GM19239 (cell line): ENCODE measurements at regions not wholly inside any gene's neighbourhood (a gene's known extent, or its start where the extent isn't known, plus 50 kb on each side); places are given as distances from the start of the nearest gene placed in this dataset.
"Not testable (repeated sequence)": the region's sequence is repeated elsewhere in the genome, so short reads cannot be mapped to it uniquely, and the experiment has no call there.

Experiments
- DNase-seq: peaks from one replicate; pipeline ENCODE4 v3.0.0; 2011; ENCODE audit warnings: low spot score; ENCODE audit not compliant: insufficient read length
- FAIRE-seq: peaks from 2 replicates; lab custom pipeline; 2011; peaks lifted over from hg19 to GRCh38; lab: Jason Lieb, UNC

GRCh38 chr2:87540242-87540641 lies 207.6 kb upstream of the PLGLB2 start:
- DNase-seq, FAIRE-seq: not testable (repeated sequence)

GRCh38 chr2:87542599-87543174 lies 205.2 kb upstream of the PLGLB2 start:
- not testable (repeated sequence) for DNase-seq, FAIRE-seq

GRCh38 chr2:87543797-87544196 lies 204.1 kb upstream of the PLGLB2 start:
- not testable (repeated sequence) for DNase-seq, FAIRE-seq

GRCh38 chr2:87547106-87547505 lies 200.8 kb upstream of the PLGLB2 start:
- FAIRE-seq, DNase-seq: not testable (repeated sequence)

- FAIRE-seq, DNase-seq: not testable (repeated sequence)
These were observed 199.9 kb upstream of the PLGLB2 start for GRCh38 chr2:87547966-87548365.

GRCh38 chr2:87548681-87549536 lies 199.0 kb upstream of the PLGLB2 start:
- FAIRE-seq, DNase-seq: not testable (repeated sequence)

- not testable (repeated sequence) for DNase-seq, FAIRE-seq
These were observed 198.2 kb upstream of the PLGLB2 start for GRCh38 chr2:87549561-87550202.

- not testable (repeated sequence) for FAIRE-seq, DNase-seq
These were observed 193.2 kb upstream of the PLGLB2 start for GRCh38 chr2:87554678-87555077.

GRCh38 chr2:87555082-87555481 lies 192.8 kb upstream of the PLGLB2 start:
- not testable (repeated sequence) for FAIRE-seq, DNase-seq

GRCh38 chr2:87559001-87559400 lies 188.9 kb upstream of the PLGLB2 start:
- DNase-seq, FAIRE-seq: not testable (repeated sequence)

GRCh38 chr2:87559735-87560134 lies 188.2 kb upstream of the PLGLB2 start:
- not testable (repeated sequence) for FAIRE-seq, DNase-seq

- not testable (repeated sequence) for DNase-seq, FAIRE-seq
These were observed 182.8 kb upstream of the PLGLB2 start for GRCh38 chr2:87565116-87565515.

GRCh38 chr2:87566531-87566930 lies 181.4 kb upstream of the PLGLB2 start:
- FAIRE-seq = not testable (repeated sequence)

GRCh38 chr2:87567093-87567492 lies 180.8 kb upstream of the PLGLB2 start:
- not testable (repeated sequence) for FAIRE-seq, DNase-seq

More at GRCh38 chr2:87566531-87566930, 181.4 kb upstream of the PLGLB2 start:
- not testable (repeated sequence) for DNase-seq

- FAIRE-seq = not testable (repeated sequence)
These were observed 180.0 kb upstream of the PLGLB2 start for GRCh38 chr2:87567912-87568311.

GRCh38 chr2:87568554-87569278 lies 179.2 kb upstream of the PLGLB2 start:
- not testable (repeated sequence) for DNase-seq, FAIRE-seq

More at GRCh38 chr2:87567912-87568311, 180.0 kb upstream of the PLGLB2 start:
- not testable (repeated sequence) for DNase-seq

- not testable (repeated sequence) for DNase-seq, FAIRE-seq
These were observed 178.0 kb upstream of the PLGLB2 start for GRCh38 chr2:87569689-87570397.

- not testable (repeated sequence) for FAIRE-seq, DNase-seq
These were observed 175.9 kb upstream of the PLGLB2 start for GRCh38 chr2:87571889-87572465.

- not testable (repeated sequence) for FAIRE-seq, DNase-seq
These were observed 175.0 kb upstream of the PLGLB2 start for GRCh38 chr2:87572906-87573305.
